Neuronal stem cell (in vitro differentiated cells): ENCODE measurements at regions not wholly inside any gene's neighbourhood (a gene's known extent, or its start where the extent isn't known, plus 50 kb on each side); places are given as distances from the start of the nearest gene placed in this dataset.

Experiments
- DNase-seq: peaks from one replicate; pipeline ENCODE4 v3.0.0-alpha.2; 2013; ENCODE audit warnings: low spot score
- H2AFZ ChIP-seq: one replicate; pipeline ENCODE4 v1.6.1; 2013; ENCODE audit warnings: mild to moderate bottlenecking, low read length, inconsistent platforms
- H2AK5ac ChIP-seq: 2 replicates; pipeline ENCODE4 v1.6.1; 2013; ENCODE audit warnings: low read depth, mild to moderate bottlenecking, inconsistent platforms, low read length, moderate library complexity, mixed read lengths
- H2BK120ac ChIP-seq: 2 replicates; pipeline ENCODE4 v1.6.1; 2013; ENCODE audit warnings: low read depth, mild to moderate bottlenecking, inconsistent platforms, low read length, moderate library complexity, mixed read lengths
- H2BK12ac ChIP-seq: one replicate; pipeline ENCODE4 v1.6.1; 2013; ENCODE audit warnings: low read length, inconsistent platforms
- H2BK15ac ChIP-seq: 2 replicates; pipeline ENCODE4 v1.6.1; 2013; ENCODE audit warnings: mild to moderate bottlenecking, low read length, inconsistent platforms, mixed read lengths
- H2BK5ac ChIP-seq: one replicate; pipeline ENCODE4 v1.6.1; 2013; ENCODE audit warnings: inconsistent platforms, mild to moderate bottlenecking, low read length, moderate library complexity
- H3K14ac ChIP-seq: one replicate; pipeline ENCODE4 v1.6.1; 2013; ENCODE audit warnings: low read length, inconsistent platforms
- H3K18ac ChIP-seq: 2 replicates; pipeline ENCODE4 v1.6.1; 2013; ENCODE audit warnings: low read length, inconsistent platforms
- H3K23ac ChIP-seq: 2 replicates; pipeline ENCODE4 v1.6.1; 2013; ENCODE audit warnings: low read depth, mild to moderate bottlenecking, mixed read lengths, low read length, inconsistent platforms; ENCODE audit not compliant: poor library complexity
- H3K27ac ChIP-seq: replicated peaks from 3 replicates; pipeline ENCODE4 v1.5.1; 2013; ENCODE audit warnings: low read length, inconsistent platforms
- H3K27me3 ChIP-seq, 3 experiments: 2 replicates each; pipeline ENCODE4 v1.6.1; 2013; ENCODE audit warnings: low read length in 3 of 3, mild to moderate bottlenecking in 2 of 3, inconsistent platforms in 1 of 3, low read depth in 1 of 3, mixed read lengths in 1 of 3, moderate library complexity in 1 of 3; ENCODE audit not compliant: control insufficient read depth in 3 of 3, insufficient read depth in 3 of 3
- H3K36me3 ChIP-seq, 2 donors: replicated peaks in 1 of 2; 2 replicates each; pipeline ENCODE4 v1.6.1; 2013; ENCODE audit warnings: low read length in 2 of 2; ENCODE audit not compliant: control insufficient read depth in 2 of 2, insufficient read depth in 2 of 2
- H3K4ac ChIP-seq: 2 replicates; pipeline ENCODE4 v1.6.1; 2013; ENCODE audit warnings: inconsistent platforms, mild to moderate bottlenecking, low read length, moderate library complexity
- H3K4me1 ChIP-seq, 2 donors: 1 replicate in 1 of 2; 2 replicates in 1 of 2; pipeline ENCODE4 v1.6.1; 2013; ENCODE audit warnings: low read length in 2 of 2, low read depth in 1 of 2; ENCODE audit not compliant: control insufficient read depth in 2 of 2, insufficient read depth in 1 of 2
- H3K4me2 ChIP-seq: one replicate; pipeline ENCODE4 v1.6.1; 2013; ENCODE audit warnings: mild to moderate bottlenecking, low read length, inconsistent platforms; ENCODE audit not compliant: insufficient read depth, poor library complexity, severe bottlenecking
- H3K4me3 ChIP-seq, 2 donors: 2 replicates each; pipeline ENCODE4 v1.5.1; 2013; ENCODE audit warnings: low read length in 2 of 2, mild to moderate bottlenecking in 2 of 2, inconsistent platforms in 1 of 2, moderate library complexity in 1 of 2
- H3K79me1 ChIP-seq: one replicate; pipeline ENCODE4 v1.6.1; 2013; ENCODE audit warnings: low read depth, mild to moderate bottlenecking, inconsistent platforms, low read length, moderate library complexity
- H3K9ac ChIP-seq: one replicate; pipeline ENCODE4 v1.6.1; 2013; ENCODE audit warnings: mild to moderate bottlenecking, low read depth, low read length, inconsistent platforms; ENCODE audit not compliant: poor library complexity
- H3K9me3 ChIP-seq, 2 donors: replicated peaks in 1 of 2; 2 replicates each; pipeline versions ENCODE3 to v1.6.1; 2013; ENCODE audit warnings: low read length in 2 of 2, mild to moderate bottlenecking in 2 of 2, inconsistent platforms in 1 of 2, low read depth in 1 of 2, mixed read lengths in 1 of 2, moderate library complexity in 1 of 2; ENCODE audit not compliant: control insufficient read depth in 2 of 2, insufficient read depth in 1 of 2
- H4K8ac ChIP-seq: one replicate; pipeline ENCODE4 v1.6.1; 2013; ENCODE audit warnings: low read depth, mild to moderate bottlenecking, inconsistent platforms, low read length, moderate library complexity
- H4K91ac ChIP-seq: one replicate; pipeline ENCODE4 v1.6.1; 2013; ENCODE audit warnings: low read length, low read depth, mild to moderate bottlenecking, inconsistent platforms; ENCODE audit not compliant: poor library complexity
- WGBS, 2 donors: extraction: QIAGEN DNeasy Blood & Tissue Kit; methylation state at CpG; one replicate each; pipeline ENCODE4 v1.1.7; 2013; ENCODE audit warnings: missing lambda C conversion rate in 2 of 2, mixed read lengths in 1 of 2; ENCODE audit not compliant: insufficient read length in 2 of 2, insufficient replicate concordance in 1 of 2; ENCODE audit errors: extremely low coverage in 2 of 2; 5-methylcytosine and 5-hydroxymethylcytosine counted together

DNA sequence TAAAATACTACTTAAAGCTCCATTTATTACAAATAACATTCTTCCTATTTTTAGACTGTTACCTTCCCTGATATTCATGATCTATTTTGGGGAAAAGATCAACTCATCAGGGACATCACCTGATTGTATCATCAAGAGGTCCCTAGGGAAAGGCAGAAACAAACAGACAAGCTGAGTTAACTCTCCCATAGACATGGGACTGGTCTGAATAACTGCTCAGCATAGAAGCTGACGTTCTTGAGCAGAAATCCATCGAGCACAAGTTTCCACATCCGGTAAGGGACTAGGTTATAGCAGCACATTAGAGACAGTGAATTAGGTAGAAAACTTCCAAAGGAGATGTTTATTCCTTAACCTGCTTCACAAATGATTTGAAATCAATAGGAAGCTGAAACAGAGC lies 1100.4 kb upstream of the SLC39A10 start:
- no peak overlapping the region for H3K4me2 ChIP-seq
- H2AK5ac ChIP-seq, result no peak overlapping the region
- H3K4me1 ChIP-seq, result no peaks in the 10 kb centered on the region
- H3K9me3 ChIP-seq, result peaks cover 0 to 2% of the 10 kb centered on the region in 2 donors
- no peaks in the 10 kb centered on the region for H3K27me3 ChIP-seq
- no peaks in the 10 kb centered on the region for H3K79me1 ChIP-seq
- H2BK5ac ChIP-seq, result no peak overlapping the region
- H3K18ac ChIP-seq, result no peak overlapping the region
- no peak overlapping the region for H3K9ac ChIP-seq
- H2BK12ac ChIP-seq, result no peak overlapping the region
- H3K4ac ChIP-seq, result no peak overlapping the region
- no peak overlapping the region for H3K27ac ChIP-seq
- H3K14ac ChIP-seq, result no peak overlapping the region
- H2BK120ac ChIP-seq, result no peak overlapping the region
- no peak for DNase-seq
- WGBS, 2 donors, result no CpG with 5 or more reads among the region's 3 CpGs
- no peak overlapping the region for H3K4me3 ChIP-seq
- no peak overlapping the region for H2BK15ac ChIP-seq
- no peak overlapping the region for H4K8ac ChIP-seq
- no peak overlapping the region for H2AFZ ChIP-seq
- H3K36me3 ChIP-seq, result no peaks in the 10 kb centered on the region
- H3K23ac ChIP-seq, result no peak overlapping the region
- no peak overlapping the region for H4K91ac ChIP-seq

DNA sequence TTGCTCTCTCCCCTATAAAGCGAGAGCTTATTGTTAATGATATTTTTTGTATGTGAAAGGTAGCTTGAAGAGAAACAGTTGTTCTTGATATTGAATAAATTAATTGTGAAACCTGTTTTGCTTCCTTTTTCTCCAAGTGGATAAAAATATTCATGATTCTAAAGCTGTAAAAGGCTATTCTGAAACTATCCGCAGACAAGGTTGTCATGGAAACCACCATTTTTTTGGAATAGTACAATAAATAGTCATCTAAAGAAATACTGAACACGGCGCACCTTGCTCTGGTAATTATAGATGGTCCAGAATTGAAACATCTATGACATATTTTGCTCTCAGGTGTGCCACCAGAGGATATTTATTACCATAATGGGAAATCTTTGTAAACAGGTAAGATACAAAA lies 1103.0 kb upstream of the SLC39A10 start:
- Histone ChIP-seq H2BK12ac (no peak overlapping the region), H3K4me1 (no peaks in the 10 kb centered on the region), H3K14ac (no peak overlapping the region), H2AK5ac (no peak overlapping the region), H2BK15ac (no peak overlapping the region), H3K18ac (no peak overlapping the region), H3K9me3 (no peaks in the 10 kb centered on the region), H3K4me2 (no peak overlapping the region), H3K4ac (no peak overlapping the region), H2BK120ac (no peak overlapping the region), H3K79me1 (no peaks in the 10 kb centered on the region), H2BK5ac (no peak overlapping the region), H3K27me3 (no peaks in the 10 kb centered on the region), H3K23ac (no peak overlapping the region), H2AFZ (no peak overlapping the region), H3K4me3 (no peak overlapping the region), H4K8ac (no peak overlapping the region), H3K36me3 (no peaks in the 10 kb centered on the region), H4K91ac (no peak overlapping the region), H3K9ac (no peak overlapping the region), H3K27ac (no peak overlapping the region)
- no peak for DNase-seq
- WGBS, 2 donors, result no CpG with 5 or more reads among the region's 4 CpGs

DNA sequence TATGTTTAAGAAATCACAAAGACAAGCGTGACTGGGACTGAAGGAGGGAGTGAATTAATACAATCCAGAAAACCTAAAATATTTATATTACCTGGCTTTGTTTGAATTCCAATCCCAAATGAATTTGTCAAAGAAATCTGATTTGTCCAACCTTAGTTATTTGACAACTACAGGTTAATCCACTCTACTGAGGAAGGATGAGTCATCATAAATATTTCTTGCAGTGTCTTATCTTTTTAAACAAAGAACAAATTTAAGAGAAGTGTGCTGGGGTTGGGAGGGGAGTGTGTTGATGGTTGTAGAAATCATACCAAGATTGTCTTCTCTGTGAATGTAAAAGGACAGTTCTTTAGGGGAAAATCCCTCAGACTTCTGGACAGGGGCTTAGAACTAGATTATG lies 1106.3 kb upstream of the SLC39A10 start:
- Histone ChIP-seq H2BK12ac (no peak overlapping the region), H3K4me1 (no peaks in the 10 kb centered on the region), H2BK120ac (no peak overlapping the region), H3K36me3 (no peaks in the 10 kb centered on the region), H3K79me1 (no peaks in the 10 kb centered on the region), H3K18ac (no peak overlapping the region), H3K27me3 (no peaks in the 10 kb centered on the region), H4K91ac (no peak overlapping the region), H3K4me2 (no peak overlapping the region), H3K4me3 (no peak overlapping the region), H3K9me3 (no peaks in the 10 kb centered on the region), H2AK5ac (no peak overlapping the region), H2BK5ac (no peak overlapping the region), H4K8ac (no peak overlapping the region), H3K4ac (no peak overlapping the region), H3K14ac (no peak overlapping the region), H3K9ac (no peak overlapping the region), H3K23ac (no peak overlapping the region), H2AFZ (no peak overlapping the region), H2BK15ac (no peak overlapping the region), H3K27ac (no peak overlapping the region)
- DNase-seq, result no peak
- no CpG with 5 or more reads among the region's 1 CpG for WGBS, 2 donors

DNA sequence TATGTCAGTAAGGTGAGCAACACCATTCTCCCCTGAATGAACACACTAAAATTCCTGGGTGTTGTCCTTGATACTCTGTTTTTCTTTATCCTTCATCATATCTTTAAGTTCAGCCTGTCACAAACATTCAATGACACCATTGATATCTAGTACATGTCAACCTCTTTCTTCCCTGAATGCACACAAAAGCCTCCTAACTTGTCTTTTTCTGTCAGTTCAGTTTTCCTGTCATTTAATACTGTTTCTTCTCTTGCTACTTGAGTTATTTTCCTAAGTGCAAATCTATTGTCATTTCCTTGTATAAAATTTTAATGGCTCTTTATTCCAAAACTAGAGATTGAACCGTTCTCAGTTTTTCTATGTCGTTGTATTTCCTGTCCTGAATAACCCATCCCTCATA lies 1107.6 kb upstream of the SLC39A10 start:
- H3K4me3 ChIP-seq, result no peak overlapping the region
- H2AFZ ChIP-seq, result no peak overlapping the region
- no peaks in the 10 kb centered on the region for H3K9me3 ChIP-seq
- H2BK12ac ChIP-seq, result no peak overlapping the region
- no peak overlapping the region for H2BK15ac ChIP-seq
- H3K4me2 ChIP-seq, result no peak overlapping the region
- H3K4ac ChIP-seq, result no peak overlapping the region
- H3K27ac ChIP-seq, result no peak overlapping the region
- no peaks in the 10 kb centered on the region for H3K36me3 ChIP-seq
- no peak overlapping the region for H3K23ac ChIP-seq
- H3K4me1 ChIP-seq, result no peaks in the 10 kb centered on the region
- no peak overlapping the region for H2BK120ac ChIP-seq
- H4K91ac ChIP-seq, result no peak overlapping the region
- WGBS, 2 donors, result no CpG with 5 or more reads among the region's 2 CpGs
- no peaks in the 10 kb centered on the region for H3K79me1 ChIP-seq
- no peak overlapping the region for H3K18ac ChIP-seq
- no peak overlapping the region for H2AK5ac ChIP-seq
- no peaks in the 10 kb centered on the region for H3K27me3 ChIP-seq
- no peak overlapping the region for H3K9ac ChIP-seq
- H2BK5ac ChIP-seq, result no peak overlapping the region
- no peak overlapping the region for H3K14ac ChIP-seq
- no peak for DNase-seq
- no peak overlapping the region for H4K8ac ChIP-seq
